GM12874 (cell line): ENCODE measurements at regions not wholly inside any gene's neighbourhood (a gene's known extent, or its start where the extent isn't known, plus 50 kb on each side); places are given as distances from the start of the nearest gene placed in this dataset.

ENCODE experiments used
- TF ChIP-seq, protein P1 (sequence below): IDR thresholded peaks from 2 replicates; pipeline ENCODE4 v1.5.1; 2011; ENCODE audit warnings: low read depth, mild to moderate bottlenecking, control low read depth, low read length, moderate library complexity; ENCODE audit not compliant: insufficient read depth

DNA sequence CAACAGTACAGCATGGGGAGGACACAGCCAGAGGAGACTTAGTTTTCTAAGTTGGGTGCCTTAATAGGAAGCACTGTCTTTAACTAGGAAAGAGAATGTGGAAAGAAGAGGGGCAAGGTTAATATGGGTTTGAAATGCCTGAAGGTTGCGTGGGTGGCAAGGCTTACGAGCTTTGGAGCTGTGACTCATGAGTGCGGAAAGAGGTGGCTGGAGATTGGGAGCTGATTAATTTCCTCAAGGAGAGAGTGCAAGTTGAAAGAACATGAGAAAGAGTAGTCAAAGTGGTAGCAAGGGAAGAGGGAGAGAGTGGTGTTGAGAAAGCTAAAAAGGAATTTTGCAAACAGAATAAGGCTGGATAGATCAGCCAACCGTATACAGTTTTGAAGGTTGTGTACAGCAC, 157.5 kb upstream of the ADRA1D start:
- TF ChIP-seq, protein P1, sequence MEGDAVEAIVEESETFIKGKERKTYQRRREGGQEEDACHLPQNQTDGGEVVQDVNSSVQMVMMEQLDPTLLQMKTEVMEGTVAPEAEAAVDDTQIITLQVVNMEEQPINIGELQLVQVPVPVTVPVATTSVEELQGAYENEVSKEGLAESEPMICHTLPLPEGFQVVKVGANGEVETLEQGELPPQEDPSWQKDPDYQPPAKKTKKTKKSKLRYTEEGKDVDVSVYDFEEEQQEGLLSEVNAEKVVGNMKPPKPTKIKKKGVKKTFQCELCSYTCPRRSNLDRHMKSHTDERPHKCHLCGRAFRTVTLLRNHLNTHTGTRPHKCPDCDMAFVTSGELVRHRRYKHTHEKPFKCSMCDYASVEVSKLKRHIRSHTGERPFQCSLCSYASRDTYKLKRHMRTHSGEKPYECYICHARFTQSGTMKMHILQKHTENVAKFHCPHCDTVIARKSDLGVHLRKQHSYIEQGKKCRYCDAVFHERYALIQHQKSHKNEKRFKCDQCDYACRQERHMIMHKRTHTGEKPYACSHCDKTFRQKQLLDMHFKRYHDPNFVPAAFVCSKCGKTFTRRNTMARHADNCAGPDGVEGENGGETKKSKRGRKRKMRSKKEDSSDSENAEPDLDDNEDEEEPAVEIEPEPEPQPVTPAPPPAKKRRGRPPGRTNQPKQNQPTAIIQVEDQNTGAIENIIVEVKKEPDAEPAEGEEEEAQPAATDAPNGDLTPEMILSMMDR = no peak

DNA sequence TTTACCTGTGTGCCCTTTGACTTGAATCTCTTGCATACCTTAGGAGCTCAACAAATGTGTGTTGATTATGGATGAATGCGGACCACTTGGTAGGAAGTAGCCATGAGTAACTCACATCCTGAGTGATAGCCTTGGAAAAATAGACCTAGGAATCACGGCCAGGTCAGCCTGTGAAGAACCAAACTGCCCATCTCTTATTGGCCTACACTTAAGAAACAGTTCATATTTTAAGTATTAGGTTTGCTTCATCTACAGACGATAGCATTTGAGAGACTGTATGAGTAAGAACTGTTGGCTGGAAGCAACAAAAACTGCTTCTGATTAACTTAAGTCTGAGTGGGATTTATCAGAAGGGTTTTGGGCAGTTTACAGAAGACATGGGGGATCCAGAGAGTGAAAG, 152.5 kb upstream of the ADRA1D start:
- TF ChIP-seq, protein P1 = no peak

DNA sequence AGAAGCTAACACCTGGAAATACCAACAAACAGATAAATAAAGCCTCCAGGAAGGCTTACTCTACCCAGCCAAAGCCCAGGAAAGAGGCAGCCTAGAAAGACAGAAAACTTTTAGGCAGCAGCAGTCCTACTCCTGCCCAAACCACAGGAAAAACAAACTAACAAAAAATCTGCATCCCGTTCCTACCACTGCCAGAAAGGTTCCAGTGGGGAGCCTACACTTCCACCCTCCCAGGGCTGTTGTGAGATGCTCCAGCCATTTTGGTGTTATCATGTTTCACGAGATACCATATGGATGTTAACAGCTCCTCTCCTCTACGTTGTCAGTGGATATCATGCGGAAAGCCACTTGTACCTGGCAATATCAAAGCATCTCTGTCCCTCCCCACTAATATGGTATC, 135.9 kb upstream of the ADRA1D start:
- TF ChIP-seq, protein P1 = no peak

DNA sequence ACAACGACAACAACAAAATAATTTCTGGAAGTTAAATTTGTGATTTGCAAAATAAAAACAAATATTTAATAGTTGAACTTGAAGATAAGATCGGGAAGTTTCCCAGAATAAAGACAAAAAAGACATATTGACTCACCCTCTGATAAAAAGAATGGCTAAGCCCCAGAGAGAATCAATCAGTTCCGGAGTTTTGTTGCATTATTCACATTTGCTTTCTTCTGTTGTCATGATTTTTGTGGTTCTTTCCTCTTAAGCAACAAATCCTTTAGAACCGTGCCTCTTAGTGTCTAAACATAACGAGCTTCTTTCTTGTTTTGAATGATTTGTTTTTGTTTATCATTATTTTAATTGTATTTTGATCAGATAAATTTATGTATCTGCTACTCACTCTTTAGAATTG, 134.9 kb upstream of the ADRA1D start:
- TF ChIP-seq, protein P1 = no peak

DNA sequence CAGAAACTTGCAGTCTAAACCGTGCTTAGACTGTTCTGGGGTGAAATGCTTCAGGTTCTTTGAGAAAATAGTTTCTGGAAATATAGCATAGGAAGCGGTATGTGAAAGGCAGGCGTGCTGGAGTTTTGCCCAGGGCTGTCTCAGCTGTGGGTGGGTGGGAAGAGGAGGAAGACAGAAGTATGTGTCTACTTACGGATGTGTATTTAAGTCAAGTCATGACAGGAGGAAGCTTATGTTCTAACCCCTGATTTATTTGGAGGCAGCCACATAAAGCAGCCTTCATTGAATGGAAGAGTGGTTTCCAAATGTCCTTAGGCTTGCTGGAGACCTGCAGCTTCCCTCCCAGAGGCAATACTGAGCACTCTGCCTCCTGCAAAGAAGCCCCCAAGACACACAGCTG, 126.8 kb upstream of the ADRA1D start:
- TF ChIP-seq, protein P1 = no peak

DNA sequence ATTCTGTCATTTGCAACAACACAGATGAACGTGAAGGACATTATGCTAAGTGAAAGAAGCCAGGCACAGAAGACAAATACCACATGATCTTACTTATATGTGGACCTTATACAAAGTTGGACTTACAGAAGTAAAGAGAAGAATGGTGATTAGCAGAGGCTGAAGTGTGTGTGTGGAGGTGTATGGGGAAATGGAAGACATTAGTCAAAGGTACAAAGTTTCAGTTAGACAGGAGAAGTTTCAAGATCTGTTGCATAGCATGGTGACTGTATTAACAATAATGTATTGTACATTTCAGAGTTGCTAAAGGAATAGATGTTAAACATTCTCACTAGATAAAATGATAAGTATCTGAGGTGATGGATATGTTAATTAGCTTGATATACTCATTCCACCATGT, 124.4 kb upstream of the ADRA1D start:
- TF ChIP-seq, protein P1 = no peak

DNA sequence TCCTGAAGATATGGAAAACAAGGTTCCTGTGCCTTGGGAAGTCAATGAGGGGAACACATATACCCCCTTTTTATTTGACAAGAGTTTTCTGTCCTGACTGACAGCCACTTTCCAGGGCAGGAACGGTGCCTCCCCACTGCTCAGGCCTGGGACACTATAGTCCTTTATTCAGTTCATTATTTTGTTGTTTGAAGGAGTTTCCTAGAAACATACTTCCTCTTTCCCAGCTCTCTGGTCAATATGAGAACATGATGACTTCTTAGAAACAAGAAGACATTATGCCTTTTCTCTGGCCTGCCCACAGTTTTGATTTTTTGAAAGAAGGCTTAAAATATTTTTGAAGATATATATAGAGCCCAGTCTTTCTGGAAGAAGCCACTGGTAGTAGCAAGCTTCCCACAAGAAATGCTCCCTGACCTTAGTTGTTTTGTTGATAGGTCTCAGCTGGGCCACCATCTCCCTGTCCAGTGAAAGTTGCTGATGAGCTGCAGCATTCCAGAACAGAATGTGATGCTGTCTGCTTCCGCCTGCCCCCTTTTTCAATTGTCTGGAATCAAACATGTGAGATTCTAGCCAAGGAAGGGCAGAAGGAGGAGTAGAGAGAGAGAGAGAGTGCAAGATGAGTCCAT, 122.7 kb upstream of the ADRA1D start:
- TF ChIP-seq, protein P1 = no peak
